Endothelial cell of umbilical vein (primary cell): ENCODE measurements at regions not wholly inside any gene's neighbourhood (a gene's known extent, or its start where the extent isn't known, plus 50 kb on each side); places are given as distances from the start of the nearest gene placed in this dataset.

ENCODE experiments used
- BruUV-seq: library from RNA; stranded (reverse); fragments of 400-500 nt; replicated peaks from 2 replicates; lab custom pipeline; 2021; lab: Mats Ljungman, UMichigan
- CTCF ChIA-PET: fragments of 300-600, 350-600 bp; sonication (Branson Sonifier 250); formaldehyde crosslinking; loops from one replicate; lab custom pipeline; 2021; ENCODE audit warnings: antibody characterized with exemption, inconsistent platforms; lab: Charles Lee
- POLR2A ChIA-PET: fragments of 300-600, 350-600 bp; sonication (Branson Sonifier 250); formaldehyde crosslinking; loops from one replicate; lab custom pipeline; 2021; ENCODE audit warnings: antibody characterized with exemption, inconsistent platforms; lab: Charles Lee
- DNase-seq: peaks from one replicate; pipeline ENCODE4 v3.0.0-alpha.2; 2011; ENCODE audit warnings: low read depth, low spot score
- FAIRE-seq: peaks from 2 replicates; lab custom pipeline; 2011; peaks lifted over from hg19 to GRCh38; lab: Jason Lieb, UNC
- H2AFZ ChIP-seq: 2 replicates; pipeline ENCODE4 v1.6.0; 2012; ENCODE audit warnings: low read depth, low read length, control low read depth, inconsistent platforms
- H3K27ac ChIP-seq: 2 replicates; pipeline ENCODE4 v1.5.1; 2011; ENCODE audit warnings: low read depth, mild to moderate bottlenecking, control low read depth, low read length, moderate library complexity; ENCODE audit not compliant: insufficient read depth
- H3K27me3 ChIP-seq, 2 experiments: 2 replicates each; pipeline versions ENCODE4 v1.6.0 to v1.6.1; 2011; ENCODE audit warnings: low read length in 2 of 2, mixed read lengths in 1 of 2; ENCODE audit not compliant: control insufficient read depth in 2 of 2, insufficient read depth in 2 of 2
- H3K36me3 ChIP-seq, 2 experiments: 2 replicates in 1 of 2; 3 replicates in 1 of 2; pipeline ENCODE4 v1.5.1; 2011; ENCODE audit warnings: low read length in 2 of 2, mild to moderate bottlenecking in 1 of 2, moderate library complexity in 1 of 2; ENCODE audit not compliant: control insufficient read depth in 2 of 2, insufficient read depth in 2 of 2; ENCODE audit errors: extremely low read depth in 1 of 2
- H3K4me1 ChIP-seq: 3 replicates; pipeline ENCODE4 v1.5.1; 2011; ENCODE audit warnings: mild to moderate bottlenecking, low read length; ENCODE audit not compliant: control insufficient read depth, insufficient read depth; ENCODE audit errors: extremely low read depth
- H3K4me2 ChIP-seq: 2 replicates; pipeline ENCODE4 v1.6.1; 2011; ENCODE audit warnings: low read length, control low read depth, mixed read lengths; ENCODE audit not compliant: insufficient read depth
- H3K4me3 ChIP-seq, 3 experiments: fragments of 200-600 bp in 1 of 3; sonication (generic), shearing (Covaris generic) in 1 of 3; replicated peaks in 1 of 3; 2 replicates each; pipeline ENCODE4 v1.5.1; 2011 to 2016; ENCODE audit warnings: control low read depth in 3 of 3, low read length in 3 of 3, mild to moderate bottlenecking in 2 of 3, inconsistent platforms in 1 of 3, low read depth in 1 of 3, moderate library complexity in 1 of 3; ENCODE audit not compliant: insufficient read depth in 1 of 3
- H3K79me2 ChIP-seq: 2 replicates; pipeline ENCODE4 v1.6.0; 2012; ENCODE audit warnings: low read length, inconsistent platforms; ENCODE audit not compliant: control insufficient read depth, insufficient read depth
- H3K9ac ChIP-seq: replicated peaks from 2 replicates; pipeline ENCODE3; 2011; ENCODE audit warnings: low read length, control low read depth; ENCODE audit not compliant: insufficient read depth; ENCODE audit errors: extremely low read depth
- H3K9me1 ChIP-seq: replicated peaks from 3 replicates; pipeline ENCODE4 v1.6.0; 2011; ENCODE audit warnings: mild to moderate bottlenecking, low read length; ENCODE audit not compliant: control insufficient read depth, insufficient read depth; ENCODE audit errors: extremely low read depth
- H3K9me3 ChIP-seq: replicated peaks from 2 replicates; pipeline ENCODE4 v1.5.1; 2012; ENCODE audit warnings: low read length, inconsistent platforms; ENCODE audit not compliant: control insufficient read depth, insufficient read depth
- H4K20me1 ChIP-seq: replicated peaks from 2 replicates; pipeline ENCODE3; 2011; ENCODE audit warnings: mild to moderate bottlenecking, low read length; ENCODE audit not compliant: control insufficient read depth, insufficient read depth; ENCODE audit errors: extremely low read depth
- EZH2 ChIP-seq: IDR thresholded peaks from 2 replicates; pipeline ENCODE4 v1.6.1; 2012; ENCODE audit warnings: borderline replicate concordance, low read depth, mild to moderate bottlenecking, moderate library complexity, low read length, inconsistent platforms; ENCODE audit not compliant: severe bottlenecking
- FOS ChIP-seq: IDR thresholded peaks from 2 replicates; pipeline ENCODE4 v1.6.1; 2011; ENCODE audit warnings: mild to moderate bottlenecking, low read length, moderate library complexity, borderline replicate concordance; ENCODE audit not compliant: insufficient read depth
- GATA2 ChIP-seq: IDR thresholded peaks from 2 replicates; pipeline ENCODE4 v1.7.0; 2011; ENCODE audit warnings: low read depth, mild to moderate bottlenecking, moderate library complexity, mixed read lengths, low read length; ENCODE audit not compliant: insufficient read length, insufficient read depth
- JUN ChIP-seq: IDR thresholded peaks from 2 replicates; pipeline ENCODE4 v1.6.1; 2011; ENCODE audit warnings: borderline replicate concordance, low read depth; ENCODE audit not compliant: insufficient read length, insufficient read depth
- MYC ChIP-seq: IDR thresholded peaks from one replicate; pipeline ENCODE4 v1.6.1; 2011; ENCODE audit warnings: mild to moderate bottlenecking, low read depth, low read length
- POLR2A ChIP-seq: IDR thresholded peaks from 2 replicates; pipeline ENCODE4 v1.6.1; 2012; ENCODE audit warnings: low read depth, mild to moderate bottlenecking, control low read depth, low read length
- POLR2AphosphoS5 ChIP-seq: IDR thresholded peaks from 2 replicates; pipeline ENCODE4 v1.6.1; 2012; ENCODE audit warnings: low read depth, mild to moderate bottlenecking, control low read depth, low read length, moderate library complexity; ENCODE audit not compliant: insufficient read depth
- dilution Hi-C: fragments of 300-500 bp; cut with MboI; formaldehyde crosslinking; loops from one replicate; pipeline ENCODE4 v1.15.0; 2019; ENCODE audit warnings: low sequenced_read_pairs; ENCODE audit not compliant: extremely low pct_ligation_motif_present
- intact Hi-C: fragments of 100-400 bp; cut with micrococcal nuclease; formaldehyde crosslinking; loops from one replicate; pipeline ENCODE4 v1.10.0; 2022
- TF ChIP-seq, protein P1 (sequence below), 2 donors: IDR thresholded peaks; 1 replicate in 1 of 2; 2 replicates in 1 of 2; pipeline ENCODE4 v1.5.1; 2011; ENCODE audit warnings: low read length in 2 of 2, mild to moderate bottlenecking in 2 of 2, moderate library complexity in 2 of 2, control low read depth in 1 of 2, inconsistent platforms in 1 of 2, low read depth in 1 of 2; ENCODE audit not compliant: insufficient read depth in 1 of 2; ENCODE audit errors: extremely low read depth in 1 of 2
- TF ChIP-seq, protein P2 (sequence below): IDR thresholded peaks from 2 replicates; pipeline ENCODE4 v1.6.1; 2011; ENCODE audit not compliant: insufficient read depth, insufficient read length

DNA sequence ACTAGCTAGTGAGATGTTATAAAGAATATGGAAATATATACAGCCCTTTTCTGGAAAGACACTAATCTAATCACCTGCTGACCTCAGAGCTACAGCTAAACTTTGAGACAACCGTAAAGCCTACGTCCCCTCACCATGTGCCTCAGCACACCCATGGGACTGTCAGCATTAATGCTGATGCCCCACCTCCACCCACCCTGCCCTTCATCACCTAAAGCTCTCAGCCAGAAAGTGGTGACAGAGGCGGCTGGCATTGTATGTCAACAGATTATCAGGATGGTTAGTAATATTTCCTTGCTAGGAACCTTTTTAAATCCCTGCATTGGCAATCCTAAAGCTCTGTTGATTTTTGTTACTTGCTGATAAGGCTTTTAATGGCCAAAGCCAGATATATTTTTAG lies 1177.9 kb downstream of the DIAPH3 start:
- Histone ChIP-seq H3K9me1 (no peaks in the 10 kb centered on the region), H4K20me1 (no peaks in the 10 kb centered on the region), H3K4me1 (no peaks in the 10 kb centered on the region), H3K27ac (no peak overlapping the region), H3K27me3 (no peaks in the 10 kb centered on the region), H3K4me2 (no peak overlapping the region), H3K9ac (no peak overlapping the region), H3K9me3 (no peaks in the 10 kb centered on the region), H3K79me2 (no peaks in the 10 kb centered on the region), H2AFZ (no peak overlapping the region), H3K4me3 (no peak overlapping the region), H3K36me3 (no peaks in the 10 kb centered on the region)
- CTCF ChIA-PET: interaction anchor here (0.6 to 1.3 kb wide), 3 partner anchors 10 to 1361 kb away, joined by 3 to 4 read pairs (median 3); no protein-coding TSS in a partner anchor
- intact Hi-C loops: no loop called here
- DNase-seq (no peak), FAIRE-seq (no peak)
- POLR2A ChIA-PET: no interaction called here
- dilution Hi-C loops: no loop called here
- TF ChIP-seq, protein P1, sequence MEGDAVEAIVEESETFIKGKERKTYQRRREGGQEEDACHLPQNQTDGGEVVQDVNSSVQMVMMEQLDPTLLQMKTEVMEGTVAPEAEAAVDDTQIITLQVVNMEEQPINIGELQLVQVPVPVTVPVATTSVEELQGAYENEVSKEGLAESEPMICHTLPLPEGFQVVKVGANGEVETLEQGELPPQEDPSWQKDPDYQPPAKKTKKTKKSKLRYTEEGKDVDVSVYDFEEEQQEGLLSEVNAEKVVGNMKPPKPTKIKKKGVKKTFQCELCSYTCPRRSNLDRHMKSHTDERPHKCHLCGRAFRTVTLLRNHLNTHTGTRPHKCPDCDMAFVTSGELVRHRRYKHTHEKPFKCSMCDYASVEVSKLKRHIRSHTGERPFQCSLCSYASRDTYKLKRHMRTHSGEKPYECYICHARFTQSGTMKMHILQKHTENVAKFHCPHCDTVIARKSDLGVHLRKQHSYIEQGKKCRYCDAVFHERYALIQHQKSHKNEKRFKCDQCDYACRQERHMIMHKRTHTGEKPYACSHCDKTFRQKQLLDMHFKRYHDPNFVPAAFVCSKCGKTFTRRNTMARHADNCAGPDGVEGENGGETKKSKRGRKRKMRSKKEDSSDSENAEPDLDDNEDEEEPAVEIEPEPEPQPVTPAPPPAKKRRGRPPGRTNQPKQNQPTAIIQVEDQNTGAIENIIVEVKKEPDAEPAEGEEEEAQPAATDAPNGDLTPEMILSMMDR (IDR thresholded peaks at IDR 0.05; ENCODE audit: extremely low read depth in 1 of 2, insufficient read depth in 1 of 2, low read depth in 1 of 2, low read length in 2 of 2): no peak
- TF ChIP-seq JUN: no peak
- TF ChIP-seq MYC: no peak
- TF ChIP-seq, protein P2, sequence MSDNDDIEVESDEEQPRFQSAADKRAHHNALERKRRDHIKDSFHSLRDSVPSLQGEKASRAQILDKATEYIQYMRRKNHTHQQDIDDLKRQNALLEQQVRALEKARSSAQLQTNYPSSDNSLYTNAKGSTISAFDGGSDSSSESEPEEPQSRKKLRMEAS: no peak
- BruUV-seq: no TSS peak

DNA sequence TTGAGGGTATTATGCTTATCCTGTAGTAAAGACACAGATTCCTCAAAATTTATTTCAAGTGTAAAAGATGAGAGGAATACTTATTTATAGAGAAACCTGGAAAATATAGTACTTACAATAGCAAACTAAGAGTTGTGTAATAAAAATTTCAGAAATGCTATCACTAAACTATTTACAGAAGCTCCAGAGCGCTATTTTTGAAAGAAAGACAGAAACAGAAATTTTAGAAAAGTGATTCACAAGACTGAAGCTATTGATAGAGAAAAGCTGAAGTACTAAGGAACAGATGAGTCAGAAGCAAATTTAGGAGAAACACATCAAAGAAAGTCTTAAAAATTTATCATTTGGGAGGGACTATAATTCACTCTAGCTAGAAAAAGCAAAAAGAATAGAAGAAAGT lies 1174.2 kb downstream of the DIAPH3 start:
- no peaks in the 10 kb centered on the region for H3K9me3 ChIP-seq
- no peak overlapping the region for H3K4me2 ChIP-seq
- no peak for DNase-seq
- H3K4me1 ChIP-seq: no peaks in the 10 kb centered on the region
- ChIA-PET CTCF (interaction anchor here (1.3 kb wide), 1 partner anchor 9 kb away, joined by 4 read pairs; no protein-coding TSS in a partner anchor), POLR2A (no interaction called here)
- no peak overlapping the region for H2AFZ ChIP-seq
- dilution Hi-C loops (no loop called here), intact Hi-C loops (no loop called here)
- no peak overlapping the region for H3K27ac ChIP-seq
- H3K27me3 ChIP-seq: no peaks in the 10 kb centered on the region
- no peaks in the 10 kb centered on the region for H4K20me1 ChIP-seq
- no peaks in the 10 kb centered on the region for H3K36me3 ChIP-seq
- no peaks in the 10 kb centered on the region for H3K79me2 ChIP-seq
- no peaks in the 10 kb centered on the region for H3K9me1 ChIP-seq
- no peak overlapping the region for H3K4me3 ChIP-seq
- H3K9ac ChIP-seq: no peak overlapping the region
- no TSS peak for BruUV-seq
- no peak for TF ChIP-seq FOS
- TF ChIP-seq, protein P1 (IDR thresholded peaks at IDR 0.05; ENCODE audit: extremely low read depth in 1 of 2, insufficient read depth in 1 of 2, low read depth in 1 of 2, low read length in 2 of 2): no peak
- TF ChIP-seq GATA2: no peak
- TF ChIP-seq POLR2A: no peak
- TF ChIP-seq POLR2AphosphoS5: no peak
- no peak for TF ChIP-seq MYC
- TF ChIP-seq JUN: no peak
- no peak for TF ChIP-seq EZH2
- TF ChIP-seq, protein P2: no peak
- no peak for FAIRE-seq
